Neural progenitor cell (in vitro differentiated cells): ENCODE measurements at regions not wholly inside any gene's neighbourhood (a gene's known extent, or its start where the extent isn't known, plus 50 kb on each side); places are given as distances from the start of the nearest gene placed in this dataset.

ENCODE experiments used
- DNase-seq: peaks from one replicate; pipeline ENCODE4 v3.0.0-alpha.2; 2016; ENCODE audit warnings: low spot score
- H2AFZ ChIP-seq: fragments of 200-600 bp; sonication (generic); replicated peaks from 2 replicates; pipeline ENCODE4 v1.6.1; 2016; ENCODE audit warnings: antibody characterized with exemption
- H3F3A ChIP-seq: fragments of 200-600 bp; sonication (generic); 2 replicates; pipeline ENCODE4 v1.6.1; 2016; ENCODE audit warnings: antibody characterized with exemption, low read depth
- H3K27ac ChIP-seq: fragments of 200-600 bp; sonication (generic); 2 replicates; pipeline ENCODE4 v1.5.1; 2016; ENCODE audit warnings: mild to moderate bottlenecking
- H3K27me3 ChIP-seq: fragments of 200-600 bp; sonication (generic); 2 replicates; pipeline ENCODE4 v1.6.1; 2016; ENCODE audit warnings: mild to moderate bottlenecking, moderate library complexity
- H3K36me3 ChIP-seq: fragments of 200-600 bp; sonication (generic); 2 replicates; pipeline ENCODE4 v1.5.1; 2016
- H3K4me1 ChIP-seq: fragments of 200-600 bp; sonication (generic); 2 replicates; pipeline ENCODE4 v1.6.1; 2016; ENCODE audit warnings: mixed run types
- H3K4me2 ChIP-seq: fragments of 200-600 bp; sonication (generic); 2 replicates; pipeline ENCODE4 v1.6.1; 2016
- H3K4me3 ChIP-seq: fragments of 200-600 bp; sonication (generic); 2 replicates; pipeline ENCODE4 v1.5.1; 2016
- H3K79me2 ChIP-seq: fragments of 200-600 bp; sonication (generic); 2 replicates; pipeline ENCODE4 v1.6.1; 2016; ENCODE audit warnings: low read depth
- H3K9ac ChIP-seq: fragments of 200-600 bp; sonication (generic); 2 replicates; pipeline ENCODE4 v1.6.1; 2016
- H3K9me3 ChIP-seq: fragments of 200-600 bp; sonication (generic); 2 replicates; pipeline ENCODE4 v1.5.1; 2016; ENCODE audit warnings: low read depth
- H4K20me1 ChIP-seq: fragments of 200-600 bp; sonication (generic); 2 replicates; pipeline ENCODE4 v1.6.1; 2016; ENCODE audit warnings: low read depth
- H3K27ac Mint-ChIP-seq: 3 replicates; pipeline ENCODE4 v1.8.0; 2021; ENCODE audit warnings: mixed read lengths
- H3K27me3 Mint-ChIP-seq: 2 replicates; pipeline ENCODE4 v1.8.0; 2022; ENCODE audit warnings: low read depth, mild to moderate bottlenecking, inconsistent platforms, moderate library complexity, mixed read lengths; ENCODE audit not compliant: insufficient read depth
- H3K36me3 Mint-ChIP-seq: 3 replicates; pipeline ENCODE4 v1.8.0; 2021; ENCODE audit warnings: mixed read lengths
- H3K4me1 Mint-ChIP-seq: 3 replicates; pipeline ENCODE4 v1.8.0; 2021; ENCODE audit warnings: mixed read lengths
- H3K4me3 Mint-ChIP-seq: 3 replicates; pipeline ENCODE4 v1.8.0; 2021; ENCODE audit warnings: mild to moderate bottlenecking, moderate library complexity, mixed read lengths
- H3K9me3 Mint-ChIP-seq: 3 replicates; pipeline ENCODE4 v1.8.0; 2020; ENCODE audit warnings: mixed read lengths
- EZH2 ChIP-seq: fragments of 200-600 bp; sonication (generic); IDR thresholded peaks from 2 replicates; pipeline ENCODE4 v1.6.1; 2017; ENCODE audit warnings: antibody characterized with exemption, mild to moderate bottlenecking, moderate library complexity
- EZH2phosphoT487 ChIP-seq: fragments of 200-600 bp; sonication (generic); IDR thresholded peaks from 2 replicates; pipeline ENCODE4 v1.6.1; 2017; ENCODE audit warnings: antibody characterized with exemption
- TF ChIP-seq, protein P1 (sequence below): fragments of 200-600 bp; sonication (generic); IDR thresholded peaks from 2 replicates; pipeline ENCODE4 v1.5.1; 2017; ENCODE audit warnings: antibody characterized with exemption, mild to moderate bottlenecking

- Mint-ChIP-seq H3K4me1 (peaks cover 31% of the 10 kb centered on the region), H3K4me3 (peak overlapping the region; percentile 58)
- no peaks in the 10 kb centered on the region for H3K9me3 ChIP-seq
Observed at GRCh38 chr6:15076565-15076964, 169.3 kb upstream of the JARID2 start.

GRCh38 chr6:15077006-15077405 is 168.9 kb upstream of the JARID2 start:
- peaks cover 31% of the 10 kb centered on the region for H3F3A ChIP-seq
- no peak overlapping the region for H3K4me3 Mint-ChIP-seq
- no peak overlapping the region for H3K27ac ChIP-seq
- H2AFZ ChIP-seq = no peak overlapping the region
- H3K4me3 ChIP-seq = no peak overlapping the region
- H3K27me3 ChIP-seq = no peaks in the 10 kb centered on the region
- no peaks in the 10 kb centered on the region for H3K9me3 ChIP-seq
- H4K20me1 ChIP-seq = no peaks in the 10 kb centered on the region
- no peak overlapping the region for H3K27ac Mint-ChIP-seq
- peaks cover 7% of the 10 kb centered on the region for H3K27me3 Mint-ChIP-seq
- peaks cover 2% of the 10 kb centered on the region for H3K9me3 Mint-ChIP-seq
- H3K36me3 Mint-ChIP-seq = no peaks in the 10 kb centered on the region
- no peak overlapping the region for H3K9ac ChIP-seq
- TF ChIP-seq EZH2phosphoT487 (no peak), EZH2 (no peak)
- no peaks in the 10 kb centered on the region for H3K79me2 ChIP-seq
- DNase-seq = no peak
- H3K36me3 ChIP-seq = no peaks in the 10 kb centered on the region
- H3K4me1 ChIP-seq = peaks cover 42% of the 10 kb centered on the region
- H3K4me2 ChIP-seq = peak overlapping the region; percentile 50
- peaks cover 31% of the 10 kb centered on the region for H3K4me1 Mint-ChIP-seq

More at GRCh38 chr6:15076565-15076964, 169.3 kb upstream of the JARID2 start:
- H4K20me1 ChIP-seq = no peaks in the 10 kb centered on the region
- DNase-seq = no peak
- Mint-ChIP-seq H3K9me3 (peaks cover 2% of the 10 kb centered on the region), H3K36me3 (no peaks in the 10 kb centered on the region), H3K27me3 (peaks cover 7% of the 10 kb centered on the region), H3K27ac (peak overlapping the region; percentile 87)
- no peak overlapping the region for H3K9ac ChIP-seq
- no peak overlapping the region for H3K4me2 ChIP-seq
- no peak overlapping the region for H3K4me3 ChIP-seq
- H3K36me3 ChIP-seq = no peaks in the 10 kb centered on the region
- H3K27ac ChIP-seq = no peak overlapping the region
- H3K79me2 ChIP-seq = no peaks in the 10 kb centered on the region
- H2AFZ ChIP-seq = no peak overlapping the region
- peaks cover 31% of the 10 kb centered on the region for H3F3A ChIP-seq
- TF ChIP-seq EZH2phosphoT487 (no peak), EZH2 (no peak)
- TF ChIP-seq, protein P1, sequence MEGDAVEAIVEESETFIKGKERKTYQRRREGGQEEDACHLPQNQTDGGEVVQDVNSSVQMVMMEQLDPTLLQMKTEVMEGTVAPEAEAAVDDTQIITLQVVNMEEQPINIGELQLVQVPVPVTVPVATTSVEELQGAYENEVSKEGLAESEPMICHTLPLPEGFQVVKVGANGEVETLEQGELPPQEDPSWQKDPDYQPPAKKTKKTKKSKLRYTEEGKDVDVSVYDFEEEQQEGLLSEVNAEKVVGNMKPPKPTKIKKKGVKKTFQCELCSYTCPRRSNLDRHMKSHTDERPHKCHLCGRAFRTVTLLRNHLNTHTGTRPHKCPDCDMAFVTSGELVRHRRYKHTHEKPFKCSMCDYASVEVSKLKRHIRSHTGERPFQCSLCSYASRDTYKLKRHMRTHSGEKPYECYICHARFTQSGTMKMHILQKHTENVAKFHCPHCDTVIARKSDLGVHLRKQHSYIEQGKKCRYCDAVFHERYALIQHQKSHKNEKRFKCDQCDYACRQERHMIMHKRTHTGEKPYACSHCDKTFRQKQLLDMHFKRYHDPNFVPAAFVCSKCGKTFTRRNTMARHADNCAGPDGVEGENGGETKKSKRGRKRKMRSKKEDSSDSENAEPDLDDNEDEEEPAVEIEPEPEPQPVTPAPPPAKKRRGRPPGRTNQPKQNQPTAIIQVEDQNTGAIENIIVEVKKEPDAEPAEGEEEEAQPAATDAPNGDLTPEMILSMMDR = no peak
- no peaks in the 10 kb centered on the region for H3K27me3 ChIP-seq
- H3K4me1 ChIP-seq = peaks cover 41% of the 10 kb centered on the region

- Mint-ChIP-seq H3K36me3 (no peaks in the 10 kb centered on the region), H3K9me3 (peaks cover 2% of the 10 kb centered on the region), H3K4me1 (peaks cover 31% of the 10 kb centered on the region), H3K27ac (no peak overlapping the region), H3K27me3 (peaks cover 7% of the 10 kb centered on the region), H3K4me3 (no peak overlapping the region)
- Histone ChIP-seq H3K4me3 (no peak overlapping the region), H3K4me1 (peaks cover 42% of the 10 kb centered on the region), H2AFZ (no peak overlapping the region), H4K20me1 (no peaks in the 10 kb centered on the region), H3K27me3 (peaks cover 7% of the 10 kb centered on the region), H3F3A (peaks cover 31% of the 10 kb centered on the region), H3K9ac (no peak overlapping the region), H3K4me2 (peak overlapping the region; percentile 50), H3K9me3 (no peaks in the 10 kb centered on the region), H3K27ac (no peak overlapping the region), H3K36me3 (no peaks in the 10 kb centered on the region), H3K79me2 (no peaks in the 10 kb centered on the region)
- DNase-seq = peak; percentile 84
- TF ChIP-seq, protein P1 = no peak
- TF ChIP-seq EZH2phosphoT487 (no peak), EZH2 (no peak)
Observed at GRCh38 chr6:15077961-15078360, 167.9 kb upstream of the JARID2 start.

- Mint-ChIP-seq H3K36me3 (no peaks in the 10 kb centered on the region), H3K27ac (peak overlapping the region; percentile 26), H3K4me3 (no peak overlapping the region), H3K4me1 (peaks cover 31% of the 10 kb centered on the region), H3K9me3 (peaks cover 2% of the 10 kb centered on the region), H3K27me3 (peaks cover 7% of the 10 kb centered on the region)
- H2AFZ ChIP-seq = no peak overlapping the region
- peaks cover 31% of the 10 kb centered on the region for H3F3A ChIP-seq
- no peak overlapping the region for H3K4me3 ChIP-seq
- no peak overlapping the region for H3K27ac ChIP-seq
- H3K9me3 ChIP-seq = no peaks in the 10 kb centered on the region
- H3K79me2 ChIP-seq = no peaks in the 10 kb centered on the region
- DNase-seq = no peak
- peaks cover 18% of the 10 kb centered on the region for H3K27me3 ChIP-seq
- H4K20me1 ChIP-seq = no peaks in the 10 kb centered on the region
- peaks cover 42% of the 10 kb centered on the region for H3K4me1 ChIP-seq
- no peak overlapping the region for H3K9ac ChIP-seq
- H3K4me2 ChIP-seq = no peak overlapping the region
- no peaks in the 10 kb centered on the region for H3K36me3 ChIP-seq
- no peak for TF ChIP-seq EZH2
- TF ChIP-seq, protein P1 = no peak
Observed at GRCh38 chr6:15079288-15079817, 166.5 kb upstream of the JARID2 start.
